Sigmoid colon (tissue), 6 donors: ENCODE measurements at regions not wholly inside any gene's neighbourhood (a gene's known extent, or its start where the extent isn't known, plus 50 kb on each side); places are given as distances from the start of the nearest gene placed in this dataset.

ENCODE experiments used
- DNase-seq: peaks from one replicate; pipeline ENCODE4 v3.0.0-alpha.2; 2019
- H3K27ac ChIP-seq, 4 donors: fragments of 200-600 bp; sonication (generic); one replicate each; pipeline ENCODE4 v1.5.1; 2016 to 2019; ENCODE audit warnings: mild to moderate bottlenecking in 1 of 4
- H3K27me3 ChIP-seq, 3 donors: fragments of 200-600 bp; sonication (generic); one replicate each; pipeline ENCODE4 v1.5.1; 2019; ENCODE audit warnings: mild to moderate bottlenecking in 1 of 3
- H3K36me3 ChIP-seq, 4 donors: fragments of 200-600 bp; sonication (generic); one replicate each; pipeline ENCODE4 v1.5.1; 2016 to 2019
- H3K4me1 ChIP-seq, 4 donors: fragments of 200-600 bp; sonication (generic); one replicate each; pipeline ENCODE4 v1.5.1; 2017 to 2019
- H3K4me3 ChIP-seq, 4 donors: fragments of 200-600 bp; sonication (generic); one replicate each; pipeline ENCODE4 v1.5.1; 2017 to 2019; ENCODE audit warnings: mild to moderate bottlenecking in 2 of 4, moderate library complexity in 1 of 4
- H3K9me3 ChIP-seq, 4 donors: fragments of 200-600 bp in 3 of 4; sonication (generic) in 3 of 4; one replicate each; pipeline versions ENCODE4 v1.5.1 to v1.6.1; 2013 to 2019
- EP300 ChIP-seq, 4 donors: sonication (generic); formaldehyde crosslinking; IDR thresholded peaks; one replicate each; pipeline ENCODE4 v1.6.1; 2017; ENCODE audit warnings: antibody characterized with exemption in 4 of 4
- POLR2A ChIP-seq, 2 donors: fragments of 450-650 bp; IDR thresholded peaks; one replicate each; pipeline ENCODE4 v1.6.1; 2016; ENCODE audit warnings: antibody characterized with exemption in 2 of 2, mild to moderate bottlenecking in 2 of 2, moderate library complexity in 2 of 2
- POLR2AphosphoS5 ChIP-seq, 4 donors: sonication (generic); formaldehyde crosslinking; IDR thresholded peaks; one replicate each; pipeline ENCODE4 v1.6.1; 2017; ENCODE audit warnings: antibody characterized with exemption in 4 of 4
- WGBS, 2 donors: extraction: QIAGEN DNeasy Blood & Tissue Kit; methylation state at CpG; one replicate each; pipeline ENCODE4 v1.1.7; 2013; 5-methylcytosine and 5-hydroxymethylcytosine counted together
- intact Hi-C: fragments of 100-400 bp; cut with DNase I; formaldehyde crosslinking; loops from one replicate; pipeline ENCODE4 v1.15.1; 2023
- TF ChIP-seq, protein P1 (sequence below), 4 experiments: fragments of 450-650 bp in 3 of 4; fragments of 200-600 bp in 1 of 4; IDR thresholded peaks; one replicate each; pipeline ENCODE4 v1.5.1; 2016 to 2019; ENCODE audit warnings: antibody characterized with exemption in 4 of 4, mild to moderate bottlenecking in 3 of 4, moderate library complexity in 2 of 4
- donor health status: healthy with polysubstance abuse.
- donor health status: healthy.

- intact Hi-C loops = no loop called here
- WGBS, 2 donors = 74 to 93% methylated on average over 1 of the region's 1 CpG
- H3K27ac ChIP-seq = no peak overlapping the region
- H3K27me3 ChIP-seq = no peaks in the 10 kb centered on the region
- H3K4me3 ChIP-seq = no peak overlapping the region
- H3K36me3 ChIP-seq = no peaks in the 10 kb centered on the region
- H3K9me3 ChIP-seq = no peaks in the 10 kb centered on the region
- no peak for TF ChIP-seq POLR2A (IDR thresholded peaks at IDR 0.05)
- TF ChIP-seq, protein P1, sequence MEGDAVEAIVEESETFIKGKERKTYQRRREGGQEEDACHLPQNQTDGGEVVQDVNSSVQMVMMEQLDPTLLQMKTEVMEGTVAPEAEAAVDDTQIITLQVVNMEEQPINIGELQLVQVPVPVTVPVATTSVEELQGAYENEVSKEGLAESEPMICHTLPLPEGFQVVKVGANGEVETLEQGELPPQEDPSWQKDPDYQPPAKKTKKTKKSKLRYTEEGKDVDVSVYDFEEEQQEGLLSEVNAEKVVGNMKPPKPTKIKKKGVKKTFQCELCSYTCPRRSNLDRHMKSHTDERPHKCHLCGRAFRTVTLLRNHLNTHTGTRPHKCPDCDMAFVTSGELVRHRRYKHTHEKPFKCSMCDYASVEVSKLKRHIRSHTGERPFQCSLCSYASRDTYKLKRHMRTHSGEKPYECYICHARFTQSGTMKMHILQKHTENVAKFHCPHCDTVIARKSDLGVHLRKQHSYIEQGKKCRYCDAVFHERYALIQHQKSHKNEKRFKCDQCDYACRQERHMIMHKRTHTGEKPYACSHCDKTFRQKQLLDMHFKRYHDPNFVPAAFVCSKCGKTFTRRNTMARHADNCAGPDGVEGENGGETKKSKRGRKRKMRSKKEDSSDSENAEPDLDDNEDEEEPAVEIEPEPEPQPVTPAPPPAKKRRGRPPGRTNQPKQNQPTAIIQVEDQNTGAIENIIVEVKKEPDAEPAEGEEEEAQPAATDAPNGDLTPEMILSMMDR (IDR thresholded peaks at IDR 0.05) = no peak
- no peak for TF ChIP-seq POLR2AphosphoS5 (IDR thresholded peaks at IDR 0.05)
- TF ChIP-seq EP300 (IDR thresholded peaks at IDR 0.05) = no peak
- DNase-seq = no peak
- no peaks in the 10 kb centered on the region for H3K4me1 ChIP-seq
These were observed 50.2 kb upstream of the ASTN2 start for GRCh38 chr9:117464941-117465616.
